ENCODE measurements at regions not wholly inside any gene's neighbourhood (a gene's known extent, or its start where the extent isn't known, plus 50 kb on each side); places are given as distances from the start of the nearest gene placed in this dataset.

- no peak overlapping the region for H3K27ac ChIP-seq
- H3K9me3 ChIP-seq = no peaks in the 10 kb centered on the region
- no peaks in the 10 kb centered on the region for H3K36me3 ChIP-seq
- intact Hi-C loops (cut with DNase I; ENCODE audit: low total_unique reads) = no loop called here
- TF ChIP-seq, protein P1, sequence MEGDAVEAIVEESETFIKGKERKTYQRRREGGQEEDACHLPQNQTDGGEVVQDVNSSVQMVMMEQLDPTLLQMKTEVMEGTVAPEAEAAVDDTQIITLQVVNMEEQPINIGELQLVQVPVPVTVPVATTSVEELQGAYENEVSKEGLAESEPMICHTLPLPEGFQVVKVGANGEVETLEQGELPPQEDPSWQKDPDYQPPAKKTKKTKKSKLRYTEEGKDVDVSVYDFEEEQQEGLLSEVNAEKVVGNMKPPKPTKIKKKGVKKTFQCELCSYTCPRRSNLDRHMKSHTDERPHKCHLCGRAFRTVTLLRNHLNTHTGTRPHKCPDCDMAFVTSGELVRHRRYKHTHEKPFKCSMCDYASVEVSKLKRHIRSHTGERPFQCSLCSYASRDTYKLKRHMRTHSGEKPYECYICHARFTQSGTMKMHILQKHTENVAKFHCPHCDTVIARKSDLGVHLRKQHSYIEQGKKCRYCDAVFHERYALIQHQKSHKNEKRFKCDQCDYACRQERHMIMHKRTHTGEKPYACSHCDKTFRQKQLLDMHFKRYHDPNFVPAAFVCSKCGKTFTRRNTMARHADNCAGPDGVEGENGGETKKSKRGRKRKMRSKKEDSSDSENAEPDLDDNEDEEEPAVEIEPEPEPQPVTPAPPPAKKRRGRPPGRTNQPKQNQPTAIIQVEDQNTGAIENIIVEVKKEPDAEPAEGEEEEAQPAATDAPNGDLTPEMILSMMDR (IDR thresholded peaks at IDR 0.05 in 4 of 5, conservative IDR thresholded peaks at IDR 0.05 in 1 of 5) = no peak
- no peak for TF ChIP-seq POLR2A (IDR thresholded peaks at IDR 0.05)
- DNase-seq (no peak), ATAC-seq (no peak)
- in situ Hi-C loops (cut with MboI; ENCODE audit: low sequenced_read_pairs in 4 of 4) = no loop called here
- no peak overlapping the region for H3K4me3 ChIP-seq
- H3K4me1 ChIP-seq = no peaks in the 10 kb centered on the region
- no peaks in the 10 kb centered on the region for H3K27me3 ChIP-seq
Observed at GRCh38 chr4:11866391-11866790, 437.7 kb upstream of the HS3ST1 start.

DNA sequence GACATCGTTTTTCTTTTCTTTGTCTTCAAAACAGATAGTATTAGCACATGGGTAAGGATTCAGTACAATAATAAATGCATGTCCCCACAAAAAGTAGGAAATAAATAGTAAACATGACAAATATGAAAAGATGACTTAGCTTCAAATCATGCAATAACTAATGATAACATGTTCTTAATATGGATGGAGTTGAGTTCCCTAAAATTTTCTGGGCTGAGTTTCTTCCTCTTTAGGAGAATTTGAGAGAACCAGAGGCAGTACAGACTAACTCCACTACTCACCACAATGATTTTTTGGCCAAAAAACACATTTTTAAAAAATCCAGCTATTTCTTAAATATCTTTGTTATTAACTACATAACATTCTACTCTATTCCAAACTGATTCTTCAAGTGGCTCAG lies 432.3 kb upstream of the HS3ST1 start:
- intact Hi-C loops (cut with DNase I; ENCODE audit: low total_unique reads) = no loop called here
- TF ChIP-seq, protein P1 (IDR thresholded peaks at IDR 0.05 in 4 of 5, conservative IDR thresholded peaks at IDR 0.05 in 1 of 5) = no peak
- no peak for TF ChIP-seq POLR2A (IDR thresholded peaks at IDR 0.05)
- no peaks in the 10 kb centered on the region for H3K27me3 ChIP-seq
- no peak for DNase-seq
- in situ Hi-C loops (cut with MboI; ENCODE audit: low sequenced_read_pairs in 4 of 4) = no loop called here
- H3K4me1 ChIP-seq = no peaks in the 10 kb centered on the region
- no peak overlapping the region for H3K4me3 ChIP-seq
- H3K36me3 ChIP-seq = no peaks in the 10 kb centered on the region
- no peaks in the 10 kb centered on the region for H3K9me3 ChIP-seq
- no peak overlapping the region for H3K27ac ChIP-seq
- ATAC-seq = no peak

GRCh38 chr4:11857881-11858280 lies 429.2 kb upstream of the HS3ST1 start:
- H3K4me1 ChIP-seq = no peaks in the 10 kb centered on the region
- in situ Hi-C loops (cut with MboI; ENCODE audit: low sequenced_read_pairs in 4 of 4) = no loop called here
- TF ChIP-seq POLR2A (IDR thresholded peaks at IDR 0.05) = no peak
- TF ChIP-seq, protein P1 (IDR thresholded peaks at IDR 0.05 in 4 of 5, conservative IDR thresholded peaks at IDR 0.05 in 1 of 5) = no peak
- no peak overlapping the region for H3K27ac ChIP-seq
- no peak overlapping the region for H3K4me3 ChIP-seq
- intact Hi-C loops (cut with DNase I; ENCODE audit: low total_unique reads) = no loop called here
- no peaks in the 10 kb centered on the region for H3K27me3 ChIP-seq
- ATAC-seq = no peak
- DNase-seq = no peak
- no peaks in the 10 kb centered on the region for H3K36me3 ChIP-seq
- no peaks in the 10 kb centered on the region for H3K9me3 ChIP-seq

DNA sequence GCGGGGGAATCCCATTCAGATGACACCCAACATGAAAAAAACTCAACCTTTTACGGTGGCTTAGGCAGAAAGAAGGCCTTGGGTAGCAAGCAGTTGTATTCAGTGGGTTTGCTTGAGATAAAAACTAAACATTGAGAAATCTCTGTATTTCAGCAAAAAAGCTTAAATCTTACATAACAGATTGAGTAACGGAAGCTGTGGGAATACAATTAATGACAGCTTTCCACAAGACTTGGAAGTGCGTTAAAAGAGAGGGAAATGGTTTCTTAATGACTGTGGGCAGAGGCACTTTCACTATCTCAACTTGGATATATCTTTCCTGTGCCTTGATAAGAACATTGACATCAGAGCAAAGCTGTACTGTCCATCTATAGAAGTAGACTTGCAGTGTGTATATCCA lies 418.5 kb upstream of the HS3ST1 start:
- ATAC-seq = no peak
- in situ Hi-C loops (cut with MboI; ENCODE audit: low sequenced_read_pairs in 4 of 4) (no loop called here), intact Hi-C loops (cut with DNase I; ENCODE audit: low total_unique reads) (no loop called here)
- Histone ChIP-seq H3K27me3 (no peaks in the 10 kb centered on the region), H3K36me3 (no peaks in the 10 kb centered on the region), H3K27ac (no peak overlapping the region), H3K4me3 (no peak overlapping the region), H3K9me3 (no peaks in the 10 kb centered on the region), H3K4me1 (no peaks in the 10 kb centered on the region)
- TF ChIP-seq, protein P1 (IDR thresholded peaks at IDR 0.05 in 4 of 5, conservative IDR thresholded peaks at IDR 0.05 in 1 of 5) = no peak
- TF ChIP-seq POLR2A (IDR thresholded peaks at IDR 0.05) = no peak
- no peak for DNase-seq

- intact Hi-C loops (cut with DNase I; ENCODE audit: low total_unique reads) = no loop called here
- Histone ChIP-seq H3K4me1 (no peaks in the 10 kb centered on the region), H3K27me3 (no peaks in the 10 kb centered on the region), H3K27ac (no peak overlapping the region), H3K4me3 (no peak overlapping the region), H3K36me3 (no peaks in the 10 kb centered on the region), H3K9me3 (no peaks in the 10 kb centered on the region)
- ATAC-seq (no peak), DNase-seq (no peak)
- TF ChIP-seq POLR2A (IDR thresholded peaks at IDR 0.05) = no peak
- TF ChIP-seq, protein P1 (IDR thresholded peaks at IDR 0.05 in 4 of 5, conservative IDR thresholded peaks at IDR 0.05 in 1 of 5) = no peak
- in situ Hi-C loops (cut with MboI; ENCODE audit: low sequenced_read_pairs in 4 of 4) = no loop called here
Observed at GRCh38 chr4:11843927-11844326, 415.2 kb upstream of the HS3ST1 start.
